WTC11 (cell line): ENCODE measurements at regions not wholly inside any gene's neighbourhood (a gene's known extent, or its start where the extent isn't known, plus 50 kb on each side); places are given as distances from the start of the nearest gene placed in this dataset.

Experiments used
- ATAC-seq: fragments of 200-7000 bp; cut with Tn5 transposase; 2 replicates; pipeline ENCODE4 v1.10.0; 2021; ENCODE audit warnings: mild to moderate bottlenecking, moderate library complexity
- CTCF ChIA-PET: fragments of 300-600 bp; sonication (Branson Sonifier 250); formaldehyde crosslinking; loops from one replicate; lab custom pipeline; 2021; ENCODE audit warnings: antibody characterized with exemption; lab: Charles Lee
- POLR2A ChIA-PET: fragments of 350-600 bp; sonication (Branson Sonifier 250); formaldehyde crosslinking; loops from one replicate; lab custom pipeline; 2021; ENCODE audit warnings: antibody characterized with exemption; lab: Charles Lee
- DNase-seq: peaks from one replicate; pipeline ENCODE4 v3.0.0; 2021; ENCODE audit warnings: low spot score
- H3K27ac Mint-ChIP-seq: 2 replicates; pipeline ENCODE4 v1.8.0; 2021; ENCODE audit warnings: mixed read lengths
- H3K27me3 Mint-ChIP-seq: 2 replicates; pipeline ENCODE4 v1.8.0; 2021; ENCODE audit warnings: low read depth, mild to moderate bottlenecking, moderate library complexity, mixed read lengths
- H3K36me3 Mint-ChIP-seq: 2 replicates; pipeline ENCODE4 v1.8.0; 2021; ENCODE audit warnings: mixed read lengths
- H3K4me1 Mint-ChIP-seq: 2 replicates; pipeline ENCODE4 v1.8.0; 2022; ENCODE audit warnings: mixed read lengths
- H3K4me3 Mint-ChIP-seq: 2 replicates; pipeline ENCODE4 v1.8.0; 2021; ENCODE audit warnings: mild to moderate bottlenecking, moderate library complexity, mixed read lengths
- H3K9me3 Mint-ChIP-seq: 2 replicates; pipeline ENCODE4 v1.8.0; 2021; ENCODE audit warnings: mixed read lengths
- CTCF ChIP-seq: fragments of 200-600 bp; IDR thresholded peaks from 2 replicates; pipeline ENCODE4 v1.8.0; 2022; ENCODE audit warnings: antibody characterized with exemption
- E2F1 ChIP-seq: sonication (generic); formaldehyde crosslinking; IDR thresholded peaks from 2 replicates; pipeline ENCODE4 v1.8.0; 2022; ENCODE audit warnings: mild to moderate bottlenecking, missing genetic modification reagents
- ELF4 ChIP-seq: sonication (generic); formaldehyde crosslinking; IDR thresholded peaks from 2 replicates; pipeline ENCODE4 v1.8.1; 2022; ENCODE audit warnings: low read depth, mild to moderate bottlenecking, moderate library complexity, missing genetic modification reagents
- EMX1 ChIP-seq: fragments of 250-450 bp; sonication (Bioruptor Pico); IDR thresholded peaks from 2 replicates; pipeline ENCODE4 v1.8.0; 2021; ENCODE audit warnings: mild to moderate bottlenecking
- ETV6 ChIP-seq: sonication (generic); formaldehyde crosslinking; IDR thresholded peaks from 2 replicates; pipeline ENCODE4 v1.8.1; 2022; ENCODE audit warnings: mild to moderate bottlenecking, missing genetic modification reagents
- FOXJ3 ChIP-seq: sonication (generic); formaldehyde crosslinking; IDR thresholded peaks from 2 replicates; pipeline ENCODE4 v1.9.0; 2021; ENCODE audit warnings: missing genetic modification reagents, mild to moderate bottlenecking, borderline replicate concordance
- JAZF1 ChIP-seq: fragments of 250-450 bp; sonication (Bioruptor Pico); IDR thresholded peaks from 2 replicates; pipeline ENCODE4 v1.9.0; 2021; ENCODE audit warnings: moderate library complexity, mild to moderate bottlenecking, inconsistent platforms
- NFATC4 ChIP-seq: fragments of 250-450 bp; sonication (Bioruptor Pico); IDR thresholded peaks from 2 replicates; pipeline ENCODE4 v1.9.0; 2021; ENCODE audit warnings: mild to moderate bottlenecking
- NR2C2 ChIP-seq: sonication (generic); formaldehyde crosslinking; IDR thresholded peaks from 2 replicates; pipeline ENCODE4 v1.8.0; 2022; ENCODE audit warnings: mild to moderate bottlenecking, missing genetic modification reagents
- PRRX2 ChIP-seq: fragments of 250-450 bp; sonication (Bioruptor Pico); IDR thresholded peaks from 2 replicates; pipeline ENCODE4 v1.8.0; 2021; ENCODE audit warnings: mild to moderate bottlenecking
- RORB ChIP-seq: fragments of 250-450 bp; sonication (Bioruptor Pico); IDR thresholded peaks from 2 replicates; pipeline ENCODE4 v1.9.0; 2021; ENCODE audit warnings: mild to moderate bottlenecking
- SOX15 ChIP-seq: fragments of 250-450 bp; sonication (Bioruptor Pico); IDR thresholded peaks from 2 replicates; pipeline ENCODE4 v1.9.0; 2021; ENCODE audit warnings: mild to moderate bottlenecking
- ZBTB43 ChIP-seq: sonication (generic); formaldehyde crosslinking; IDR thresholded peaks from 2 replicates; pipeline ENCODE4 v1.8.1; 2023; ENCODE audit warnings: mild to moderate bottlenecking, missing genetic modification reagents
- ZNF317 ChIP-seq: sonication (generic); formaldehyde crosslinking; IDR thresholded peaks from 2 replicates; pipeline ENCODE4 v1.8.1; 2023; ENCODE audit warnings: low read depth, mild to moderate bottlenecking, moderate library complexity, missing genetic modification reagents, borderline replicate concordance
- ZNF423 ChIP-seq: fragments of 250-450 bp; sonication (Bioruptor Pico); IDR thresholded peaks from 2 replicates; pipeline ENCODE4 v2.1.2; 2022; ENCODE audit warnings: mild to moderate bottlenecking, moderate library complexity
- ZNF671 ChIP-seq: fragments of 250-450 bp; sonication (Bioruptor Pico); IDR thresholded peaks from 2 replicates; pipeline ENCODE4 v1.8.0; 2021; ENCODE audit warnings: mild to moderate bottlenecking
- TF ChIP-seq, protein P1 (sequence below): fragments of 250-450 bp; sonication (Bioruptor Pico); IDR thresholded peaks from 2 replicates; pipeline ENCODE4 v1.9.0; 2021; ENCODE audit warnings: mild to moderate bottlenecking, borderline replicate concordance
- TF ChIP-seq, protein P2 (sequence below): sonication (generic); formaldehyde crosslinking; IDR thresholded peaks from 2 replicates; pipeline ENCODE4 v1.8.0; 2022; ENCODE audit warnings: mild to moderate bottlenecking, missing genetic modification reagents
- TF ChIP-seq, protein P3 (sequence below): sonication (generic); formaldehyde crosslinking; conservative IDR thresholded peaks from 2 replicates; pipeline ENCODE4 v1.8.1; 2022; ENCODE audit warnings: mild to moderate bottlenecking, missing genetic modification reagents
- TF ChIP-seq, protein P4 (sequence below): sonication (generic); formaldehyde crosslinking; IDR thresholded peaks from 2 replicates; pipeline ENCODE4 v1.8.1; 2022; ENCODE audit warnings: missing genetic modification reagents, borderline replicate concordance

- TF ChIP-seq CTCF (no peak), ZNF317 (CRISPR knock-in tag) (no peak), EMX1 (CRISPR knock-in tag) (no peak)
- TF ChIP-seq, protein P1, sequence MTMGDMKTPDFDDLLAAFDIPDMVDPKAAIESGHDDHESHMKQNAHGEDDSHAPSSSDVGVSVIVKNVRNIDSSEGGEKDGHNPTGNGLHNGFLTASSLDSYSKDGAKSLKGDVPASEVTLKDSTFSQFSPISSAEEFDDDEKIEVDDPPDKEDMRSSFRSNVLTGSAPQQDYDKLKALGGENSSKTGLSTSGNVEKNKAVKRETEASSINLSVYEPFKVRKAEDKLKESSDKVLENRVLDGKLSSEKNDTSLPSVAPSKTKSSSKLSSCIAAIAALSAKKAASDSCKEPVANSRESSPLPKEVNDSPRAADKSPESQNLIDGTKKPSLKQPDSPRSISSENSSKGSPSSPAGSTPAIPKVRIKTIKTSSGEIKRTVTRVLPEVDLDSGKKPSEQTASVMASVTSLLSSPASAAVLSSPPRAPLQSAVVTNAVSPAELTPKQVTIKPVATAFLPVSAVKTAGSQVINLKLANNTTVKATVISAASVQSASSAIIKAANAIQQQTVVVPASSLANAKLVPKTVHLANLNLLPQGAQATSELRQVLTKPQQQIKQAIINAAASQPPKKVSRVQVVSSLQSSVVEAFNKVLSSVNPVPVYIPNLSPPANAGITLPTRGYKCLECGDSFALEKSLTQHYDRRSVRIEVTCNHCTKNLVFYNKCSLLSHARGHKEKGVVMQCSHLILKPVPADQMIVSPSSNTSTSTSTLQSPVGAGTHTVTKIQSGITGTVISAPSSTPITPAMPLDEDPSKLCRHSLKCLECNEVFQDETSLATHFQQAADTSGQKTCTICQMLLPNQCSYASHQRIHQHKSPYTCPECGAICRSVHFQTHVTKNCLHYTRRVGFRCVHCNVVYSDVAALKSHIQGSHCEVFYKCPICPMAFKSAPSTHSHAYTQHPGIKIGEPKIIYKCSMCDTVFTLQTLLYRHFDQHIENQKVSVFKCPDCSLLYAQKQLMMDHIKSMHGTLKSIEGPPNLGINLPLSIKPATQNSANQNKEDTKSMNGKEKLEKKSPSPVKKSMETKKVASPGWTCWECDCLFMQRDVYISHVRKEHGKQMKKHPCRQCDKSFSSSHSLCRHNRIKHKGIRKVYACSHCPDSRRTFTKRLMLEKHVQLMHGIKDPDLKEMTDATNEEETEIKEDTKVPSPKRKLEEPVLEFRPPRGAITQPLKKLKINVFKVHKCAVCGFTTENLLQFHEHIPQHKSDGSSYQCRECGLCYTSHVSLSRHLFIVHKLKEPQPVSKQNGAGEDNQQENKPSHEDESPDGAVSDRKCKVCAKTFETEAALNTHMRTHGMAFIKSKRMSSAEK (CRISPR knock-in tag): no peak
Measured at GRCh38 chr9:89790542-89791109, 185.8 kb downstream of the GADD45G start (continued).

DNA sequence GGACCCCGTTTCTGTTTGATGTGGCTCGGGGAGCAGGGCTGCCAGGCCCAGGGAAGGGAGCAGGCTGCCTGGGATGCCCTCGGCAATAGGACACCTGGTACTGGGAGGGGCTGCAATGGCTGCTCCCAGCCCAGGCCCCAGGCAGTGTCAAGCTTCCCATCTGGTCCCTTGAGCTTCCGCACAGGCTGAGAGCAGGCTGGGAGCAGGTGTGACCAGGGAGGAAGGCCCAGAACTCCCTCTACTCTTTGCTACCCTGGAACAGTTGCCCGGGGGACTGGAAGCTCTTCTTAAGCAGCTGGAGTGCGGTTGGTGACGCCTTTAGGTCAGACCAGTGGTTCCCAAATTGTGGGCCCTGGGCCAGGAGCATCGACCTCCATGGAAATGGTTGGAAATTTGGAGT, 186.9 kb downstream of the GADD45G start:
- Mint-ChIP-seq H3K36me3 (no peaks in the 10 kb centered on the region), H3K4me1 (no peaks in the 10 kb centered on the region), H3K27ac (no peak overlapping the region), H3K9me3 (no peaks in the 10 kb centered on the region), H3K27me3 (no peaks in the 10 kb centered on the region), H3K4me3 (no peak overlapping the region)
- DNase-seq (no peak), ATAC-seq (no peak)
- CTCF ChIA-PET: interaction anchor here (1.0 kb wide), 1 partner anchor 189 kb away, joined by 4 read pairs; no protein-coding TSS in a partner anchor
- POLR2A ChIA-PET: no interaction called here
- no peak for TF ChIP-seq ZNF671 (CRISPR knock-in tag)
- no peak for TF ChIP-seq FOXJ3 (CRISPR knock-in tag)
- TF ChIP-seq SOX15 (CRISPR knock-in tag): no peak
- no peak for TF ChIP-seq JAZF1 (CRISPR knock-in tag)
- TF ChIP-seq ETV6 (CRISPR knock-in tag): no peak
- TF ChIP-seq, protein P2, sequence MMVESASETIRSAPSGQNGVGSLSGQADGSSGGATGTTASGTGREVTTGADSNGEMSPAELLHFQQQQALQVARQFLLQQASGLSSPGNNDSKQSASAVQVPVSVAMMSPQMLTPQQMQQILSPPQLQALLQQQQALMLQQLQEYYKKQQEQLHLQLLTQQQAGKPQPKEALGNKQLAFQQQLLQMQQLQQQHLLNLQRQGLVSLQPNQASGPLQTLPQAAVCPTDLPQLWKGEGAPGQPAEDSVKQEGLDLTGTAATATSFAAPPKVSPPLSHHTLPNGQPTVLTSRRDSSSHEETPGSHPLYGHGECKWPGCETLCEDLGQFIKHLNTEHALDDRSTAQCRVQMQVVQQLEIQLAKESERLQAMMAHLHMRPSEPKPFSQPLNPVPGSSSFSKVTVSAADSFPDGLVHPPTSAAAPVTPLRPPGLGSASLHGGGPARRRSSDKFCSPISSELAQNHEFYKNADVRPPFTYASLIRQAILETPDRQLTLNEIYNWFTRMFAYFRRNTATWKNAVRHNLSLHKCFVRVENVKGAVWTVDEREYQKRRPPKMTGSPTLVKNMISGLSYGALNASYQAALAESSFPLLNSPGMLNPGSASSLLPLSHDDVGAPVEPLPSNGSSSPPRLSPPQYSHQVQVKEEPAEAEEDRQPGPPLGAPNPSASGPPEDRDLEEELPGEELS: no peak
- no peak for TF ChIP-seq ZBTB43
- no peak for TF ChIP-seq PRRX2
- TF ChIP-seq NR2C2 (CRISPR knock-in tag): no peak
- no peak for TF ChIP-seq ZNF423 (CRISPR knock-in tag)
- no peak for TF ChIP-seq RORB (CRISPR knock-in tag)
- TF ChIP-seq, protein P3, sequence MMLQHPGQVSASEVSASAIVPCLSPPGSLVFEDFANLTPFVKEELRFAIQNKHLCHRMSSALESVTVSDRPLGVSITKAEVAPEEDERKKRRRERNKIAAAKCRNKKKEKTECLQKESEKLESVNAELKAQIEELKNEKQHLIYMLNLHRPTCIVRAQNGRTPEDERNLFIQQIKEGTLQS (CRISPR knock-in tag): no peak
- no peak for TF ChIP-seq E2F1
- TF ChIP-seq, protein P4, sequence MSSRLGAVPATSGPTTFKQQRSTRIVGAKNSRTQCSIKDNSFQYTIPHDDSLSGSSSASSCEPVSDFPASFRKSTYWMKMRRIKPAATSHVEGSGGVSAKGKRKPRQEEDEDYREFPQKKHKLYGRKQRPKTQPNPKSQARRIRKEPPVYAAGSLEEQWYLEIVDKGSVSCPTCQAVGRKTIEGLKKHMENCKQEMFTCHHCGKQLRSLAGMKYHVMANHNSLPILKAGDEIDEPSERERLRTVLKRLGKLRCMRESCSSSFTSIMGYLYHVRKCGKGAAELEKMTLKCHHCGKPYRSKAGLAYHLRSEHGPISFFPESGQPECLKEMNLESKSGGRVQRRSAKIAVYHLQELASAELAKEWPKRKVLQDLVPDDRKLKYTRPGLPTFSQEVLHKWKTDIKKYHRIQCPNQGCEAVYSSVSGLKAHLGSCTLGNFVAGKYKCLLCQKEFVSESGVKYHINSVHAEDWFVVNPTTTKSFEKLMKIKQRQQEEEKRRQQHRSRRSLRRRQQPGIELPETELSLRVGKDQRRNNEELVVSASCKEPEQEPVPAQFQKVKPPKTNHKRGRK (CRISPR knock-in tag): no peak
- TF ChIP-seq NFATC4 (CRISPR knock-in tag): no peak
- TF ChIP-seq, protein P1 (CRISPR knock-in tag): no peak
- no peak for TF ChIP-seq ELF4 (CRISPR knock-in tag)
